ENCODE measurements at regions not wholly inside any gene's neighbourhood (a gene's known extent, or its start where the extent isn't known, plus 50 kb on each side); places are given as distances from the start of the nearest gene placed in this dataset.

GRCh38 chr7:121796936-121797656, 75.9 kb upstream of the PTPRZ1 start:
- no peaks in the 10 kb centered on the region for H3K9me3 ChIP-seq (replicated peaks; ENCODE audit: control insufficient read depth, insufficient read depth, low read length)
- dilution Hi-C loops (cut with MboI; ENCODE audit: extremely low pct_ligation_motif_present, low sequenced_read_pairs), result no loop called here
- no peak overlapping the region for H3K4me2 ChIP-seq (ENCODE audit: insufficient read depth, low read length)
- no TSS peak for BruUV-seq (replicated peaks)
- H3K4me1 ChIP-seq (ENCODE audit: control insufficient read depth, extremely low read depth, insufficient read depth, low read length), result no peaks in the 10 kb centered on the region
- H3K9me1 ChIP-seq (replicated peaks; ENCODE audit: control insufficient read depth, extremely low read depth, insufficient read depth, low read length), result no peaks in the 10 kb centered on the region
- H3K9ac ChIP-seq (replicated peaks; ENCODE audit: extremely low read depth, insufficient read depth, low read length), result no peak overlapping the region
- H3K36me3 ChIP-seq (ENCODE audit: control insufficient read depth in 2 of 2, extremely low read depth in 1 of 2, insufficient read depth in 2 of 2, low read length in 2 of 2), result no peaks in the 10 kb centered on the region
- DNase-seq (ENCODE audit: low read depth, low spot score), result no peak
- intact Hi-C loops (cut with micrococcal nuclease), result no loop called here
- no peak overlapping the region for H3K4me3 ChIP-seq (replicated peaks in 1 of 3; ENCODE audit: insufficient read depth in 1 of 3, low read depth in 1 of 3, low read length in 3 of 3)
- no peak overlapping the region for H3K27ac ChIP-seq (ENCODE audit: insufficient read depth, low read depth, low read length)
- no peak overlapping the region for H2AFZ ChIP-seq (ENCODE audit: low read depth, low read length)
- POLR2A ChIA-PET, result no interaction called here
- no peaks in the 10 kb centered on the region for H3K27me3 ChIP-seq (ENCODE audit: control insufficient read depth in 2 of 2, insufficient read depth in 2 of 2, low read length in 2 of 2)
- no peak for FAIRE-seq
- CTCF ChIA-PET, result no interaction called here
- no peaks in the 10 kb centered on the region for H3K79me2 ChIP-seq (ENCODE audit: control insufficient read depth, insufficient read depth, low read length)
- no peaks in the 10 kb centered on the region for H4K20me1 ChIP-seq (replicated peaks; ENCODE audit: control insufficient read depth, extremely low read depth, insufficient read depth, low read length)
- no peak for TF ChIP-seq MAX (IDR thresholded peaks at IDR 0.05; ENCODE audit: insufficient read depth, insufficient read length)
- no peak for TF ChIP-seq GATA2 (IDR thresholded peaks at IDR 0.05; ENCODE audit: insufficient read depth, insufficient read length, low read depth, low read length)
- TF ChIP-seq MYC (IDR thresholded peaks at IDR 0.05; ENCODE audit: low read depth, low read length), result no peak
- no peak for TF ChIP-seq CTCF (IDR thresholded peaks at IDR 0.05; ENCODE audit: extremely low read depth in 1 of 2, insufficient read depth in 1 of 2, low read depth in 1 of 2, low read length in 2 of 2)
- TF ChIP-seq FOS (IDR thresholded peaks at IDR 0.05; ENCODE audit: borderline replicate concordance, insufficient read depth, low read length), result no peak
- TF ChIP-seq POLR2AphosphoS5 (IDR thresholded peaks at IDR 0.05; ENCODE audit: insufficient read depth, low read depth, low read length), result no peak
- TF ChIP-seq EZH2 (IDR thresholded peaks at IDR 0.05; ENCODE audit: borderline replicate concordance, low read depth, low read length, severe bottlenecking), result no peak
- TF ChIP-seq JUN (IDR thresholded peaks at IDR 0.05; ENCODE audit: borderline replicate concordance, insufficient read depth, insufficient read length, low read depth), result no peak
- TF ChIP-seq POLR2A (IDR thresholded peaks at IDR 0.05; ENCODE audit: low read depth, low read length), result no peak
